ENCODE measurements at regions not wholly inside any gene's neighbourhood (a gene's known extent, or its start where the extent isn't known, plus 50 kb on each side); places are given as distances from the start of the nearest gene placed in this dataset.
"Not testable (repeated sequence)": the region's sequence is repeated elsewhere in the genome, so short reads cannot be mapped to it uniquely, and the experiment has no call there.

GRCh38 chr17:18546514-18547398 is 70.2 kb downstream of the LGALS9C start:
- DNase-seq; intact Hi-C loops (cut with micrococcal nuclease); H3K27ac Mint-ChIP-seq; H3K9ac ChIP-seq (ENCODE audit: low read length); ATAC-seq (ENCODE audit: low read depth); H3K4me1 ChIP-seq (ENCODE audit: control insufficient read depth in 2 of 2, insufficient read depth in 2 of 2, low read length in 2 of 2); H3K27me3 Mint-ChIP-seq; H2AFZ ChIP-seq (ENCODE audit: insufficient read depth, low read depth, low read length, poor library complexity, severe bottlenecking); H3K27me3 ChIP-seq (replicated peaks in 1 of 4; ENCODE audit: control extremely low read depth in 1 of 4, control insufficient read depth in 3 of 4, insufficient read depth in 4 of 4, low read length in 3 of 4); H3K4me2 ChIP-seq (replicated peaks; ENCODE audit: low read depth, low read length, poor library complexity, severe bottlenecking); H4K20me1 ChIP-seq (ENCODE audit: control insufficient read depth, insufficient read depth, low read length, poor library complexity, severe bottlenecking); H3K27ac ChIP-seq (ENCODE audit: low read length in 2 of 2); H3K36me3 ChIP-seq (replicated peaks in 1 of 2; ENCODE audit: control extremely low read depth in 1 of 2, control insufficient read depth in 1 of 2, extremely low read depth in 1 of 2, insufficient read depth in 2 of 2, low read length in 1 of 2); CTCF ChIA-PET; H3K4me1 Mint-ChIP-seq; POLR2A ChIA-PET; H3K9me3 ChIP-seq (ENCODE audit: control extremely low read depth in 1 of 3, control insufficient read depth in 2 of 3, insufficient read depth in 1 of 3, low read length in 2 of 3); H3K9me3 Mint-ChIP-seq (ENCODE audit: insufficient read depth); H3K79me2 ChIP-seq (ENCODE audit: control insufficient read depth, insufficient read depth, low read length); H3K4me3 Mint-ChIP-seq; H3K4me3 ChIP-seq (ENCODE audit: control extremely low read depth in 1 of 5, extremely low read depth in 1 of 5, insufficient read depth in 1 of 5, low read depth in 2 of 5, low read length in 4 of 5): not testable (repeated sequence)
- no CpG with 5 or more reads among the region's 3 CpGs for WGBS (ENCODE audit: insufficient coverage)

DNA sequence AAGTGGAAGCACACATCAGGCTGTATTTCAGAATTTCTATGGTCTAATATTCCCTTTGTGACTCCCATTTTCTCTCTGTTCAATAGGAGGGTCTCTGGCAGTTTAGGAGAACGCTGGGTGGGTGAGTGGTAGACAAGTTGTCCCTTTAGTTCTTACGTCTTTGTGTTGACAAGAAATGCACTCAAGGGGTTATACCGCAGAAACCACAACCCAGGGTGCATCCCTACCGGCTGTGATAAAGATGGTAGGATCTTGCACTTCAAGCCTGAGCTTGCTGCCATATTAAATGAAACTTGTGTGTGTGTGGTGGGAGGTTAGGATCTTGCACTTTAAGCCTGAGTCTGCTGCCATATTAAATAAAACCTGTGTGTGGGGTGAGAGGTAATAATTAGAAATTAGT is 80.5 kb downstream of the LGALS9C start:
- H4K20me1 ChIP-seq (ENCODE audit: control insufficient read depth, insufficient read depth, low read length, poor library complexity, severe bottlenecking); ATAC-seq (ENCODE audit: low read depth); H3K4me1 ChIP-seq (ENCODE audit: control insufficient read depth in 2 of 2, insufficient read depth in 2 of 2, low read length in 2 of 2); H3K9me3 Mint-ChIP-seq (ENCODE audit: insufficient read depth); H3K4me3 ChIP-seq (ENCODE audit: control extremely low read depth in 1 of 5, extremely low read depth in 1 of 5, insufficient read depth in 1 of 5, low read depth in 2 of 5, low read length in 4 of 5); H3K27ac ChIP-seq (ENCODE audit: low read length in 2 of 2); H3K9me3 ChIP-seq (ENCODE audit: control extremely low read depth in 1 of 3, control insufficient read depth in 2 of 3, insufficient read depth in 1 of 3, low read length in 2 of 3); H3K9ac ChIP-seq (ENCODE audit: low read length); H3K27ac Mint-ChIP-seq; DNase-seq; H3K4me3 Mint-ChIP-seq; H3K36me3 ChIP-seq (replicated peaks in 1 of 2; ENCODE audit: control extremely low read depth in 1 of 2, control insufficient read depth in 1 of 2, extremely low read depth in 1 of 2, insufficient read depth in 2 of 2, low read length in 1 of 2); POLR2A ChIA-PET; CTCF ChIA-PET; H3K79me2 ChIP-seq (ENCODE audit: control insufficient read depth, insufficient read depth, low read length); intact Hi-C loops (cut with micrococcal nuclease); H3K4me1 Mint-ChIP-seq; H3K27me3 ChIP-seq (replicated peaks in 1 of 4; ENCODE audit: control extremely low read depth in 1 of 4, control insufficient read depth in 3 of 4, insufficient read depth in 4 of 4, low read length in 3 of 4); H3K27me3 Mint-ChIP-seq; H3K4me2 ChIP-seq (replicated peaks; ENCODE audit: low read depth, low read length, poor library complexity, severe bottlenecking); H2AFZ ChIP-seq (ENCODE audit: insufficient read depth, low read depth, low read length, poor library complexity, severe bottlenecking): not testable (repeated sequence)
- no CpG with 5 or more reads among the region's 4 CpGs for WGBS (ENCODE audit: insufficient coverage)

GRCh38 chr17:18563381-18564098 is 80.7 kb downstream of the TBC1D28 start:
- DNase-seq (peak; percentile 73), ATAC-seq (ENCODE audit: low read depth) (peak; percentile 92)
- H4K20me1 ChIP-seq (ENCODE audit: control insufficient read depth, insufficient read depth, low read length, poor library complexity, severe bottlenecking); H3K36me3 ChIP-seq (replicated peaks in 1 of 2; ENCODE audit: control extremely low read depth in 1 of 2, control insufficient read depth in 1 of 2, extremely low read depth in 1 of 2, insufficient read depth in 2 of 2, low read length in 1 of 2); H3K27ac ChIP-seq (ENCODE audit: low read length in 2 of 2); H3K9me3 Mint-ChIP-seq (ENCODE audit: insufficient read depth); intact Hi-C loops (cut with micrococcal nuclease); H3K27me3 ChIP-seq (replicated peaks in 1 of 4; ENCODE audit: control extremely low read depth in 1 of 4, control insufficient read depth in 3 of 4, insufficient read depth in 4 of 4, low read length in 3 of 4); POLR2A ChIA-PET; H3K4me2 ChIP-seq (replicated peaks; ENCODE audit: low read depth, low read length, poor library complexity, severe bottlenecking); H3K9me3 ChIP-seq (ENCODE audit: control extremely low read depth in 1 of 3, control insufficient read depth in 2 of 3, insufficient read depth in 1 of 3, low read length in 2 of 3); H3K9ac ChIP-seq (ENCODE audit: low read length); H3K27me3 Mint-ChIP-seq; H3K79me2 ChIP-seq (ENCODE audit: control insufficient read depth, insufficient read depth, low read length): not testable (repeated sequence)
- H3K4me3 Mint-ChIP-seq, result peak overlapping the region; percentile 78
- peak overlapping the region in 2 of 5 experiments; percentile 9 to 31 for H3K4me3 ChIP-seq (ENCODE audit: control extremely low read depth in 1 of 5, extremely low read depth in 1 of 5, insufficient read depth in 1 of 5, low read depth in 2 of 5, low read length in 4 of 5)
- H3K4me1 Mint-ChIP-seq, result peaks cover 10% of the 10 kb centered on the region
- 90% methylated on average over 4 of the region's 16 CpGs for WGBS (ENCODE audit: insufficient coverage)
- CTCF ChIA-PET, result interaction anchor here (1.5 kb wide), 1 partner anchor 316 kb away, joined by 5 read pairs; no protein-coding TSS in a partner anchor
- peak overlapping the region; percentile 86 for H3K27ac Mint-ChIP-seq
- H2AFZ ChIP-seq (ENCODE audit: insufficient read depth, low read depth, low read length, poor library complexity, severe bottlenecking), result peak overlapping the region; percentile 56
- H3K4me1 ChIP-seq (ENCODE audit: control insufficient read depth in 2 of 2, insufficient read depth in 2 of 2, low read length in 2 of 2), result peaks cover 4 to 12% of the 10 kb centered on the region in 2 donors
